ENCODE measurements at regions not wholly inside any gene's neighbourhood (a gene's known extent, or its start where the extent isn't known, plus 50 kb on each side); places are given as distances from the start of the nearest gene placed in this dataset.
"Not testable (repeated sequence)": the region's sequence is repeated elsewhere in the genome, so short reads cannot be mapped to it uniquely, and the experiment has no call there.

GRCh38 chr2:57453945-57454344 lies 592.7 kb upstream of the VRK2 start:
- DNase-seq (ENCODE audit: insufficient read length, low spot score), result no peak
- FAIRE-seq, result no peak
- no peak for TF ChIP-seq POLR2A (IDR thresholded peaks at IDR 0.05; ENCODE audit: low read depth, low read length)

GRCh38 chr2:57460396-57461276 lies 586.0 kb upstream of the VRK2 start:
- no peak for FAIRE-seq
- TF ChIP-seq POLR2A (IDR thresholded peaks at IDR 0.05; ENCODE audit: low read depth, low read length), result no peak

DNA sequence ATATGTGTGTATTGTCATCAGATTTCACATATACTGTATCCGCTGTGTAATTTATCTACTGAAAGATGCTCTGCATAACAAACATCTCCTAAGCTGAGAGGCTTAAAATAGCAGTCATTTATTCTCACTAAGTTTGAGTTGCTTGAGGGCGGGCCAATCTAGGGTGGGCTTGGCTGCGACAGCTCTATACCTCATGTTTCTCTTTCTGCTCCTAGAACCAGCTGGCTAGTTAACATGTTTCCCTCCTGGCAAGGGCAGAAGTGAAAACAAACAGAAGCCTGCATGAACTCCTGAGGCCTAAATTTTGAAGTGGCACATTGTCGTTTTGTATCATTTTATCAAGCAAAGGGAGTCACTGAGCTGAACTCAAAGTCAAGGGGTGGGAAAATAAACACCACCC lies 585.0 kb upstream of the VRK2 start:
- no peak for DNase-seq (ENCODE audit: insufficient read length, low spot score)
- no peak for TF ChIP-seq POLR2A (IDR thresholded peaks at IDR 0.05; ENCODE audit: low read depth, low read length)
- no peak for FAIRE-seq

More at GRCh38 chr2:57460396-57461276, 586.0 kb upstream of the VRK2 start:
- no peak for DNase-seq (ENCODE audit: insufficient read length, low spot score)

DNA sequence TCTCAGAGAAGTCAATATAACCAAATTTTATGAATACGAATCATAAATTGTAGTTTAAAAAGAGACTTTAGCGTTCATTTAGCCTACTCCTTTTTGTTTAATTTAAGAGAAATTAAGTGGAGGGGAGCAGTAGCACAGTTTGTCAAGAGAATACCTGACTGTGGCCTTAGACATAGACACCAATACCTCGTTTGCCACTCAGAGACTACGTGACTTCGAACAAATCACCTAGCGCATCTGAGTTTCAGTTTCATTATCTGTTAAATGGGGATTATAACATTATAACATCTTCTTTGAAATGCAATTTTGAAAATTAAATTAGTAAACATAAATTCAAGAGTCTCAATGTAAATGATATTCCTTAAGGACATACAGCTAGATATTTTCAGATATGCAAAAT lies 581.5 kb upstream of the VRK2 start:
- no peak for DNase-seq (ENCODE audit: insufficient read length, low spot score)
- no peak for TF ChIP-seq POLR2A (IDR thresholded peaks at IDR 0.05; ENCODE audit: low read depth, low read length)
- FAIRE-seq, result no peak

GRCh38 chr2:57465967-57466366 lies 580.6 kb upstream of the VRK2 start:
- TF ChIP-seq POLR2A (IDR thresholded peaks at IDR 0.05; ENCODE audit: low read depth, low read length), result no peak
- FAIRE-seq (no peak), DNase-seq (ENCODE audit: insufficient read length, low spot score) (no peak)

DNA sequence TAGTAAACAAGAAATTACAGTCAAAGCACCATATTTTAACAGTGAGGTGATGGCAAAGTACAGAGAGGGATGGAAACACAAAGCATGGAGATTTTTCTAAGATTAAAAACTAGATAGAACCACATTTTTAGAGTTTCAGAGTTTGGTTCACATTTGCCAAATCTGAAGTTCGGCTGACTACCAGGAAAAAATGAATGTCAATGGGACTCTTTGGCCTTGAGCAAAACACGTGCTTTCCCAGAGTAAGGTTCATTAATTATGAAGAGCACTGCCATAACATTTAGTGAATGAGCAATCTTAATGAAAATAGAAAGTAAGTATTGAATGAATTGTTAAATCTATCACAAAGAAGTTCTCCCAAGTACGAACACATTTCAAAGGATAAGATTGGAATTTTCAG lies 571.2 kb upstream of the VRK2 start:
- FAIRE-seq, result no peak
- DNase-seq (ENCODE audit: insufficient read length, low spot score), result no peak
- no peak for TF ChIP-seq POLR2A (IDR thresholded peaks at IDR 0.05; ENCODE audit: low read depth, low read length)

- no peak for FAIRE-seq
- no peak for DNase-seq (ENCODE audit: insufficient read length, low spot score)
- no peak for TF ChIP-seq POLR2A (IDR thresholded peaks at IDR 0.05; ENCODE audit: low read depth, low read length)
Measured at GRCh38 chr2:57479981-57480380, 566.6 kb upstream of the VRK2 start.

DNA sequence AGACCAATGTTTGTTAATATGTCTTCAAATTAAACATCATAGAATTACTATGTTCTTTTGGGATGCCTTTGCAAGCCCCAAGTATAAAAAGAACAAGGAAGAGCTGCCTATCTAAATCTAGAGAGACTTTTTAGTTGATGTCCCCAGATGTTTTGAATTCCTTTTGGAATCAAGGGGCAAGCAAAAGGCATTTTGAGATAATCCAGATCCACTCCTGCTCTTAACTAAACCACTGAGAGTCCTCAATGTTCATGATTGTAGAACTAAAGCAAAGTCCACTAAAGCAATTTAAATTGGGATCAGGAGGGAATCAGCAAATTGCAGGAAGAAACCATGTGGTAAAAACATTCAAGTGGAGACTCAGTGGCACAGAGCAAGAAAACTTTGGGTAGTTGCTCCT lies 558.5 kb upstream of the VRK2 start:
- DNase-seq (ENCODE audit: insufficient read length, low spot score) (no peak), FAIRE-seq (no peak)
- TF ChIP-seq POLR2A (IDR thresholded peaks at IDR 0.05; ENCODE audit: low read depth, low read length), result no peak

DNA sequence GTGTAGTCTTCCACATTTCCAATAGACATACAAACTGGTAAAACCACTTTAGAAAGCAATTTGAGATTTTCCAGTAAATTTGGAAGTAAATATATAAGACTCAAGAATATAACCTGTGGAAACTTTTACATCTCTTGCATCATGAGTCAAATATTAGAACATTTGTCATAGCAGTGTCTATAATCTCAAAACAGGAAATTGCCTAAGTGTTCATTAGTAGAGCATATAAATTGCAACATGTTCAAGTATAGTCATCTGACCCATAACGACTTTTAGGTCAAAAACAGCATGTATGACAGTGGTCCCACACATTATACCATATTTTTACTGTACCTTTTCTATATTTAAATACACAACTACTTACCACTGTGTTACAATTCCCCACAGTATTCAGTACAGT lies 555.9 kb upstream of the VRK2 start:
- TF ChIP-seq POLR2A (IDR thresholded peaks at IDR 0.05; ENCODE audit: low read depth, low read length), result no peak
- FAIRE-seq (no peak), DNase-seq (ENCODE audit: insufficient read length, low spot score) (no peak)

DNA sequence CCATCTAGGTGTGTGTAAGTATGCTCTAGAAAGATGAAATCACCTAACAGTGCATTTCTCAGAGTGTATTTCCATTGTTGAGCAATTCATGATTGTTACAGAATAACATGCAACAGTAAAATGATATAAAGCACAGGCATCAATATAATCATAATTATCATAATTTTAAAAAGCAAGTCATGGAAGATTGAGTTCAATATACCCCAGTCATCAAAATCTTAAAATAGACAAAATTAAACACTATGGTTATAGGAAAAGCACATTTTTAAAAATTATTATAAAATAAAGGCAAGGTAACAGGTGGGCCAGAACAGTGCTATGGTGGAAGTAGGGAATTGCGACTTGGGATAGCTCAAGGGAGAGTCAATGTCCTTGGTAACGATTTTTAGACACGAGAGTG lies 555.4 kb upstream of the VRK2 start:
- DNase-seq (ENCODE audit: insufficient read length, low spot score) (no peak), FAIRE-seq (no peak)
- TF ChIP-seq POLR2A (IDR thresholded peaks at IDR 0.05; ENCODE audit: low read depth, low read length), result no peak

GRCh38 chr2:57493966-57494365 lies 552.6 kb upstream of the VRK2 start:
- not testable (repeated sequence) for DNase-seq (ENCODE audit: insufficient read length, low spot score); FAIRE-seq

GRCh38 chr2:57497489-57498096 lies 549.0 kb upstream of the VRK2 start:
- DNase-seq (ENCODE audit: insufficient read length, low spot score) (peak; percentile 6), FAIRE-seq (peak; percentile 57)
- no peak for TF ChIP-seq POLR2A (IDR thresholded peaks at IDR 0.05; ENCODE audit: low read depth, low read length)

DNA sequence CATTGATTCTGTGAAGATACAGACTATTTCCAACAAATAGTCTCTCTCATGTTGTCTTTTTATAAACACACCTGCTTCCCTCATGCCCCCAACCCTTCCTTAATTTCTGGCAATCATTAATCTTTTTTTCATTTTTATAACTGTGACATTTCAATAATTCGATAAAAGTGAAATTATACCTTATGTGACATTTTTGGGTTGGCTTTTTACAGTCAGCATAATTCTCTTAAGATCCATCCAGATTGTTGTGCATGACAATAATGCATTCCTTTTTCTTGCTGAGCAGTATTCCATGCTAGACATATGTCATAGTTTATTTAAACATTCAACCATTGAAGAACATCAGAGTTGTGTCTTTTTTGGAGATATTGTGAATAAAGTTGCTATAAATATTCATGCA lies 541.8 kb upstream of the VRK2 start:
- FAIRE-seq (no peak), DNase-seq (ENCODE audit: insufficient read length, low spot score) (no peak)
- no peak for TF ChIP-seq POLR2A (IDR thresholded peaks at IDR 0.05; ENCODE audit: low read depth, low read length)

DNA sequence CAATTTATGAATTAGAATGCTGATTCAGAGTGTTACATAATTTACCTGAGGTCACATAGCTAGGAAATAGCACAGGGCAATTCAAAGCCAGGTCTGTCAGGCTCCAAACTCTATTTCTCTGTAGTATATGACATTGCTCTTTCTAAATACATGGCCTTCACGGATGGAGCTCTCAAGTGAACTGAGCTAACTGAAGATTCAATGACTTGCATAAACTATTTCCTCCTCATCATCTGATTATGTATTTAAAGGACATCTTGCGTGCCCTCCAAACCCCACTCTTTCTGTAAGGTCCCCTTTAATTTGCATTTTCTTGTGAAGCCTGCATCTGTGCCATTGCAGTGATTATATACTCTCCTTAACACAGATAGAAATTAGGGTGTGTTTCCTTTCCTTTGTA lies 537.4 kb upstream of the VRK2 start:
- TF ChIP-seq POLR2A (IDR thresholded peaks at IDR 0.05; ENCODE audit: low read depth, low read length), result no peak
- DNase-seq (ENCODE audit: insufficient read length, low spot score), result no peak
- no peak for FAIRE-seq

DNA sequence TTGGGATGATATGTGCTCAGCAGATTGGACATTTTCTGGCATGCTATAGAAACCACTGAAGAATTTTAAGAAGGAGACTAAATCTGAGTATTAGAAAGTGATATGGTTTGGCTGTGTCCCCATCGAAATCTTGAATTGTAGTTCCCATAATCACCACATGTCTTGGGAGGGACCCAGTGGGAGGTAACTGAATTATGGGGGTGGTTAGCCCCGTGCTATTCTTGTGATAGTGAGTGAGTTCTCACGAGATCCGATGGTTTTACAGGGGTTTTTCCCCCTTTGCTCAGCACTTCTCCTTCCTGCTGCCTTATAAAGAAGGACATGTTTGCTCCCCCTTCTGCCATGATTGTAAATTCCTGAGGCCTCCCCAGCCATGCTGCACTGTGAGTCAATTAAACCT lies 535.9 kb upstream of the VRK2 start:
- FAIRE-seq (no peak), DNase-seq (ENCODE audit: insufficient read length, low spot score) (no peak)
- no peak for TF ChIP-seq POLR2A (IDR thresholded peaks at IDR 0.05; ENCODE audit: low read depth, low read length)

All from H54 (cell line).